ENCODE measurements at regions not wholly inside any gene's neighbourhood (a gene's known extent, or its start where the extent isn't known, plus 50 kb on each side); places are given as distances from the start of the nearest gene placed in this dataset.

GRCh38 chr4:89419111-89419695 is 111.6 kb upstream of the GPRIN3 start:
- ChIA-PET CTCF (no interaction called here), POLR2A (no interaction called here)
- no peak overlapping the region for H3K4me3 ChIP-seq (ENCODE audit: low read depth, low read length)
- TF ChIP-seq, protein P1, sequence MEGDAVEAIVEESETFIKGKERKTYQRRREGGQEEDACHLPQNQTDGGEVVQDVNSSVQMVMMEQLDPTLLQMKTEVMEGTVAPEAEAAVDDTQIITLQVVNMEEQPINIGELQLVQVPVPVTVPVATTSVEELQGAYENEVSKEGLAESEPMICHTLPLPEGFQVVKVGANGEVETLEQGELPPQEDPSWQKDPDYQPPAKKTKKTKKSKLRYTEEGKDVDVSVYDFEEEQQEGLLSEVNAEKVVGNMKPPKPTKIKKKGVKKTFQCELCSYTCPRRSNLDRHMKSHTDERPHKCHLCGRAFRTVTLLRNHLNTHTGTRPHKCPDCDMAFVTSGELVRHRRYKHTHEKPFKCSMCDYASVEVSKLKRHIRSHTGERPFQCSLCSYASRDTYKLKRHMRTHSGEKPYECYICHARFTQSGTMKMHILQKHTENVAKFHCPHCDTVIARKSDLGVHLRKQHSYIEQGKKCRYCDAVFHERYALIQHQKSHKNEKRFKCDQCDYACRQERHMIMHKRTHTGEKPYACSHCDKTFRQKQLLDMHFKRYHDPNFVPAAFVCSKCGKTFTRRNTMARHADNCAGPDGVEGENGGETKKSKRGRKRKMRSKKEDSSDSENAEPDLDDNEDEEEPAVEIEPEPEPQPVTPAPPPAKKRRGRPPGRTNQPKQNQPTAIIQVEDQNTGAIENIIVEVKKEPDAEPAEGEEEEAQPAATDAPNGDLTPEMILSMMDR (IDR thresholded peaks at IDR 0.05; ENCODE audit: insufficient read depth, low read length, missing control alignments), result no peak
- no peak for DNase-seq (ENCODE audit: low read depth, low spot score)

- ChIA-PET POLR2A (no interaction called here), CTCF (interaction anchor here (2.0 kb wide), 1 partner anchor 162 kb away, joined by 6 read pairs; no protein-coding TSS in a partner anchor)
- H3K4me3 ChIP-seq (ENCODE audit: low read depth, low read length), result no peak overlapping the region
- TF ChIP-seq, protein P1 (IDR thresholded peaks at IDR 0.05; ENCODE audit: insufficient read depth, low read length, missing control alignments), result no peak
- no peak for DNase-seq (ENCODE audit: low read depth, low spot score)
Observed at GRCh38 chr4:89416960-89417359, 109.4 kb upstream of the GPRIN3 start.

GRCh38 chr4:89413518-89413917 is 105.9 kb upstream of the GPRIN3 start:
- no peak overlapping the region for H3K4me3 ChIP-seq (ENCODE audit: low read depth, low read length)
- TF ChIP-seq, protein P1 (IDR thresholded peaks at IDR 0.05; ENCODE audit: insufficient read depth, low read length, missing control alignments), result no peak
- DNase-seq (ENCODE audit: low read depth, low spot score), result no peak
- CTCF ChIA-PET, result no interaction called here
- POLR2A ChIA-PET, result no interaction called here

- ChIA-PET POLR2A (no interaction called here), CTCF (interaction anchor here (1.2 kb wide), 1 partner anchor 16 kb away, joined by 3 read pairs; no protein-coding TSS in a partner anchor)
- TF ChIP-seq, protein P1 (IDR thresholded peaks at IDR 0.05; ENCODE audit: insufficient read depth, low read length, missing control alignments), result no peak
- DNase-seq (ENCODE audit: low read depth, low spot score), result no peak
- no peak overlapping the region for H3K4me3 ChIP-seq (ENCODE audit: low read depth, low read length)
Observed at GRCh38 chr4:89411539-89412309, 104.1 kb upstream of the GPRIN3 start.

DNA sequence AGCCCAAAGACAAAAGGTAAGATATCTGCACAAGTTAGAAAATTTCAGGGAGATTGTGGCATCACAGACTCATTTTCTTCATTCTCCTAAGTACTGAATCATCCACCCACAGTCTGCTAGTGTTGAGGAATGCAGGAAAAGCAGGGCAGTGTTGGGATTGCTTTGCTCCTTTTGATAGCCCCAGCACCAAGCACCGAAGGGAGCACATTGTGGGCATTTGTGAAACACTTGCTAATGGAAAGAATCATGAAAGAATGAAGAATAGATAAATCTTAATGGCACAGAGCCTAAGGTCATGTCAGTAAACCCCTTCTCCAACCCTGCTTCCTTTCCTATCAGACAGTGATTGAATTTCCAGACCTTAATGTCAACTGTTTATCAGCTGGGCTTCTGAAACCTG is 103.1 kb upstream of the GPRIN3 start:
- DNase-seq (ENCODE audit: low read depth, low spot score), result no peak
- H3K4me3 ChIP-seq (ENCODE audit: low read depth, low read length), result no peak overlapping the region
- CTCF ChIA-PET, result no interaction called here
- POLR2A ChIA-PET, result no interaction called here
- TF ChIP-seq, protein P1 (IDR thresholded peaks at IDR 0.05; ENCODE audit: insufficient read depth, low read length, missing control alignments), result no peak

DNA sequence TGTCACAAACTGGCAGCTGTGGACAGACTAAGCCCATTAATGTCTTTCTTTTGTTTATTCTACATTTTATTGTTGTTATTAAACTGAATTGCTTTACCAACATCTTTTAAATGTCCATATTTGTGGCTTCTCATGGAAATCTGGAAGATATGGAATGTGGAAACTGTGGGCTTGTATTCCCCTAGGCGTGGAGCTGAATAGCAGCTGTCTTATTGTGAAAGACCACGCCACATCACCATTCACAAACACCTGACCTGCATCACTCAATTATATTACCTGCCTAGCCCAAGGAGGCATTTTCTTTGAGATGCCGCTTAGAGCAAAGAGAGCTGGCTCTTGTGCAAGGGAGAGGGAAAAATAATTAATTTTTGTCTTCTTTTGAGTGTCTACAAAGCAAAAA is 96.9 kb upstream of the GPRIN3 start:
- TF ChIP-seq, protein P1 (IDR thresholded peaks at IDR 0.05; ENCODE audit: insufficient read depth, low read length, missing control alignments), result no peak
- no peak overlapping the region for H3K4me3 ChIP-seq (ENCODE audit: low read depth, low read length)
- DNase-seq (ENCODE audit: low read depth, low spot score), result no peak
- ChIA-PET CTCF (no interaction called here), POLR2A (no interaction called here)

Data from AG04449 (cell line).